ENCODE measurements at regions not wholly inside any gene's neighbourhood (a gene's known extent, or its start where the extent isn't known, plus 50 kb on each side); places are given as distances from the start of the nearest gene placed in this dataset.

GRCh38 chr6:138663892-138664291 is 109.7 kb upstream of the CCDC28A start (continued):
- TF ChIP-seq ARID5B (CRISPR knock-in tag; IDR thresholded peaks at IDR 0.05): peak; percentile 35; the same call in 1 of the 2 replicates
- TF ChIP-seq HBP1 (CRISPR knock-in tag; IDR thresholded peaks at IDR 0.05; ENCODE audit: low read depth): no peak
- TF ChIP-seq ZSCAN30 (CRISPR knock-in tag; IDR thresholded peaks at IDR 0.05): no peak
- no peak for TF ChIP-seq ZNF883 (CRISPR knock-in tag; IDR thresholded peaks at IDR 0.05; ENCODE audit: not compliant biosample characterization)
- no peak for TF ChIP-seq FLYWCH1 (CRISPR knock-in tag; IDR thresholded peaks at IDR 0.05)
- TF ChIP-seq ZFX (CRISPR knock-in tag; IDR thresholded peaks at IDR 0.05; ENCODE audit: low read depth): no peak
- no peak for TF ChIP-seq ZNF574 (CRISPR knock-in tag; IDR thresholded peaks at IDR 0.05)
- TF ChIP-seq PAF1 (CRISPR knock-in tag; IDR thresholded peaks at IDR 0.05): no peak
- TF ChIP-seq NFAT5 (CRISPR knock-in tag; IDR thresholded peaks at IDR 0.05): no peak
- TF ChIP-seq ZNF563 (CRISPR knock-in tag; IDR thresholded peaks at IDR 0.05): no peak
- TF ChIP-seq SIN3A (IDR thresholded peaks at IDR 0.05; ENCODE audit: borderline replicate concordance, low read depth, low read length): no peak
- TF ChIP-seq MEIS1 (CRISPR knock-in tag; IDR thresholded peaks at IDR 0.05; ENCODE audit: borderline replicate concordance): no peak
- no peak for TF ChIP-seq CSRNP2 (CRISPR knock-in tag; conservative IDR thresholded peaks at IDR 0.05; ENCODE audit: low read depth)
